Mesothelial cell of epicardium (in vitro differentiated cells): ENCODE measurements at regions not wholly inside any gene's neighbourhood (a gene's known extent, or its start where the extent isn't known, plus 50 kb on each side); places are given as distances from the start of the nearest gene placed in this dataset.

Experiments
- DNase-seq, 2 experiments: peaks; one replicate each; pipeline ENCODE4 v3.0.0; 2021; ENCODE audit warnings: low spot score in 2 of 2; ENCODE audit not compliant: unreplicated experiment in 2 of 2
- H3K27ac Mint-ChIP-seq: 2 replicates; pipeline ENCODE4 v1.8.0; 2021; ENCODE audit warnings: mixed read lengths
- H3K27me3 Mint-ChIP-seq: 2 replicates; pipeline ENCODE4 v1.8.0; 2021; ENCODE audit warnings: low read depth, mixed read lengths
- H3K36me3 Mint-ChIP-seq: 2 replicates; pipeline ENCODE4 v1.8.0; 2021; ENCODE audit warnings: mixed read lengths
- H3K4me1 Mint-ChIP-seq: 2 replicates; pipeline ENCODE4 v1.8.0; 2021; ENCODE audit warnings: mixed read lengths
- H3K4me3 Mint-ChIP-seq: 2 replicates; pipeline ENCODE4 v1.8.0; 2021; ENCODE audit warnings: mild to moderate bottlenecking, moderate library complexity, mixed read lengths
- H3K9me3 Mint-ChIP-seq: 2 replicates; pipeline ENCODE4 v1.8.0; 2021; ENCODE audit warnings: mixed read lengths
- CTCF ChIP-seq: fragments of 200-600 bp; sonication (generic); IDR thresholded peaks from one replicate; pipeline ENCODE4 v1.5.0; 2021; ENCODE audit warnings: antibody characterized with exemption; ENCODE audit not compliant: unreplicated experiment

- Mint-ChIP-seq H3K27ac (no peak overlapping the region), H3K4me1 (peaks cover 8% of the 10 kb centered on the region), H3K4me3 (no peak overlapping the region), H3K9me3 (no peaks in the 10 kb centered on the region), H3K36me3 (no peaks in the 10 kb centered on the region), H3K27me3 (peaks cover 10% of the 10 kb centered on the region)
- no peak for DNase-seq
- no peak for TF ChIP-seq CTCF
Measured at GRCh38 chr4:23981328-23981727, 91.5 kb upstream of the PPARGC1A start.

GRCh38 chr4:23979534-23979933 is 89.7 kb upstream of the PPARGC1A start:
- Mint-ChIP-seq H3K27ac (no peak overlapping the region), H3K9me3 (no peaks in the 10 kb centered on the region), H3K36me3 (no peaks in the 10 kb centered on the region), H3K4me1 (peaks cover 6% of the 10 kb centered on the region), H3K27me3 (peaks cover 10% of the 10 kb centered on the region), H3K4me3 (no peak overlapping the region)
- no peak for DNase-seq
- no peak for TF ChIP-seq CTCF

- H3K9me3 Mint-ChIP-seq = no peaks in the 10 kb centered on the region
- H3K27me3 Mint-ChIP-seq = peaks cover 10% of the 10 kb centered on the region
- TF ChIP-seq CTCF = no peak
- no peaks in the 10 kb centered on the region for H3K36me3 Mint-ChIP-seq
- no peak for DNase-seq
- H3K4me1 Mint-ChIP-seq = peaks cover 13% of the 10 kb centered on the region
- H3K4me3 Mint-ChIP-seq = no peak overlapping the region
- H3K27ac Mint-ChIP-seq = no peak overlapping the region
Measured at GRCh38 chr4:23978002-23978401, 88.2 kb upstream of the PPARGC1A start.

GRCh38 chr4:23976423-23976822 is 86.6 kb upstream of the PPARGC1A start:
- peaks cover 10% of the 10 kb centered on the region for H3K27me3 Mint-ChIP-seq
- H3K36me3 Mint-ChIP-seq = no peaks in the 10 kb centered on the region
- no peak overlapping the region for H3K4me3 Mint-ChIP-seq
- no peak for DNase-seq
- TF ChIP-seq CTCF = no peak
- no peaks in the 10 kb centered on the region for H3K9me3 Mint-ChIP-seq
- no peak overlapping the region for H3K27ac Mint-ChIP-seq
- H3K4me1 Mint-ChIP-seq = peaks cover 16% of the 10 kb centered on the region

GRCh38 chr4:23973308-23973855 is 83.5 kb upstream of the PPARGC1A start:
- H3K9me3 Mint-ChIP-seq = no peaks in the 10 kb centered on the region
- H3K4me3 Mint-ChIP-seq = no peak overlapping the region
- peaks cover 3% of the 10 kb centered on the region for H3K27me3 Mint-ChIP-seq
- H3K36me3 Mint-ChIP-seq = no peaks in the 10 kb centered on the region
- TF ChIP-seq CTCF = no peak
- no peak for DNase-seq
- no peak overlapping the region for H3K27ac Mint-ChIP-seq
- H3K4me1 Mint-ChIP-seq = peaks cover 17% of the 10 kb centered on the region

GRCh38 chr4:23972805-23973204 is 83.0 kb upstream of the PPARGC1A start:
- H3K4me1 Mint-ChIP-seq = peaks cover 15% of the 10 kb centered on the region
- no peak overlapping the region for H3K4me3 Mint-ChIP-seq
- H3K9me3 Mint-ChIP-seq = no peaks in the 10 kb centered on the region

More at GRCh38 chr4:23972805-23973204, 83.0 kb upstream of the PPARGC1A start:
- H3K27ac Mint-ChIP-seq = no peak overlapping the region
- no peak for DNase-seq
- TF ChIP-seq CTCF = no peak
- no peaks in the 10 kb centered on the region for H3K36me3 Mint-ChIP-seq
- peaks cover 3% of the 10 kb centered on the region for H3K27me3 Mint-ChIP-seq
